ENCODE measurements at regions not wholly inside any gene's neighbourhood (a gene's known extent, or its start where the extent isn't known, plus 50 kb on each side); places are given as distances from the start of the nearest gene placed in this dataset.

DNA sequence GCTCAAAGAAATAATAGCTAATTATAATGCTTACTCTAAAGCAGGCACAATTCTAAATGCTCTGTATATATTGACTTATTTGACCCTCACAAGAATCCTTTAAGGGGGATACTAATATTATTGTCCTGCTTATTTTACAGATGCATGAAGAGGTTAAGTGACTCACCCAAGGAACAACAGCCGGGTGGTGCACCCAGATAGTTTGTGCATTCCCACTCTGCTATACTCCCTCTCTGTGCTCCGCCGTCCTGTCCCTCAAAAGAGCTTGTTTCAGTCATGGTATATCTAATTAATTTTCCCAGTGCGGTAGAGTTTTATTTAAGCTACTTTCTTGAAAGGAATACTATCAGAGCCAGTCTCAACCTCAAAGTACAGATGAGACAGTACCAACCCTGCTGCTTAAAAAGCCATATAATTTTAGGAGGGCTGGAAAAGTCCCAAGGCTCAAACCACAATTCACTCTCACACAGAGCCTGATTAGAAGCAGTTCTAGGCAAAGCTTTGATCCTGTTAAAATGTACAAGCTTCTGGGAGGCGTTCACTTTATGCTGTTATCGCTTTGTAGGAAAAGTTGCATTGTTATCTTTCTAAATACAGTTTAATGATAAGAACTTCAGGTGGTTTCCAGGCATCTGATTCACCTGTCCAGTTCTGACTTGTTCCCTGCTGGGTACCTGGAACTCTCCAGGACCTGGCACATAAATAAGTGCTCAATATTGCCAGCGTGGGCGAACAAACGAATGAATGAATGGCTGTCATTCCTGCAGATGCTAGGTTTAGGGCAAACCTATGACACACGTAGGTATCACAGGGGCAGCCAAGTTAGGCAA, 261.5 kb upstream of the KLF14 start:
- TF ChIP-seq, protein P1, sequence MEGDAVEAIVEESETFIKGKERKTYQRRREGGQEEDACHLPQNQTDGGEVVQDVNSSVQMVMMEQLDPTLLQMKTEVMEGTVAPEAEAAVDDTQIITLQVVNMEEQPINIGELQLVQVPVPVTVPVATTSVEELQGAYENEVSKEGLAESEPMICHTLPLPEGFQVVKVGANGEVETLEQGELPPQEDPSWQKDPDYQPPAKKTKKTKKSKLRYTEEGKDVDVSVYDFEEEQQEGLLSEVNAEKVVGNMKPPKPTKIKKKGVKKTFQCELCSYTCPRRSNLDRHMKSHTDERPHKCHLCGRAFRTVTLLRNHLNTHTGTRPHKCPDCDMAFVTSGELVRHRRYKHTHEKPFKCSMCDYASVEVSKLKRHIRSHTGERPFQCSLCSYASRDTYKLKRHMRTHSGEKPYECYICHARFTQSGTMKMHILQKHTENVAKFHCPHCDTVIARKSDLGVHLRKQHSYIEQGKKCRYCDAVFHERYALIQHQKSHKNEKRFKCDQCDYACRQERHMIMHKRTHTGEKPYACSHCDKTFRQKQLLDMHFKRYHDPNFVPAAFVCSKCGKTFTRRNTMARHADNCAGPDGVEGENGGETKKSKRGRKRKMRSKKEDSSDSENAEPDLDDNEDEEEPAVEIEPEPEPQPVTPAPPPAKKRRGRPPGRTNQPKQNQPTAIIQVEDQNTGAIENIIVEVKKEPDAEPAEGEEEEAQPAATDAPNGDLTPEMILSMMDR (IDR thresholded peaks at IDR 0.05), result no peak
- TF ChIP-seq POLR2A (IDR thresholded peaks at IDR 0.05), result no peak

Measured in testis (tissue), 2 donors.